ENCODE measurements at regions not wholly inside any gene's neighbourhood (a gene's known extent, or its start where the extent isn't known, plus 50 kb on each side); places are given as distances from the start of the nearest gene placed in this dataset.
A peak's percentile ranks its signal among the peaks of the same experiment; 100 is the strongest.

DNA sequence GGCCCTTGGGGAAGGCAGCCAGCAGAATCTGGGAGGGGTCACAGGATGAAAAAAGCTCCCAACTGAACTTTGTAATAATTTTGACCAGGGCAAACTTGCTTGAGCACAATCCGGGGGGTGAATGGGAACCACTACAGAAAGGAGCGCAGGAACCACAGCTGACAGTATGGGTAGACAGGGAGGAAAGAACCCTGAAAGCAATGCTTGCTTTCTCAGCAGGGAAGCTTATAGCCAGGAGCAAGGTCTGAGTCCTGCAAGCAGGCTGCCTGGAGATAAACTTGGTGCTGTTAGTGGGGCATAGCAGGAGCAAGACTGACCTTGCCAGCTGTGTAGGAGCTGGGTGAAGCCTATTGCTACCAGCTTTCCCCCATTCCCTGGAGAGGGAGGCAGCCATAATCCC lies 195.2 kb downstream of the MTCL1 start:
- Histone ChIP-seq H3K27me3 (ENCODE audit: low read length) (no peaks in the 10 kb centered on the region), H3K9me3 (ENCODE audit: low read length) (no peaks in the 10 kb centered on the region), H3K27ac (ENCODE audit: low read length) (no peak overlapping the region), H3K36me3 (ENCODE audit: low read depth, low read length) (no peaks in the 10 kb centered on the region), H3F3A (ENCODE audit: low read length, unreplicated experiment) (no peaks in the 10 kb centered on the region), H3K4me3 (ENCODE audit: low read length) (no peak overlapping the region), H3K79me2 (ENCODE audit: low read length) (no peaks in the 10 kb centered on the region), H3K9me2 (replicated peaks; ENCODE audit: low read length) (no peaks in the 10 kb centered on the region), H2AFZ (ENCODE audit: low read length) (no peak overlapping the region), H3K4me1 (ENCODE audit: insufficient read depth, low read length) (no peaks in the 10 kb centered on the region), H3K4me2 (ENCODE audit: low read length) (no peak overlapping the region), H3K9ac (ENCODE audit: low read length) (no peak overlapping the region), H4K20me1 (ENCODE audit: low read length) (no peaks in the 10 kb centered on the region)
- intact Hi-C loops (cut with micrococcal nuclease): no loop called here
- ChIA-PET CTCF (no interaction called here), POLR2A (ENCODE audit: unreplicated experiment) (no interaction called here)
- no peak for DNase-seq
- no TSS peak for BruUV-seq (replicated peaks)
- no peak for TF ChIP-seq EZH2phosphoT487 (IDR thresholded peaks at IDR 0.05; ENCODE audit: borderline replicate concordance, low read length)
- no peak for TF ChIP-seq EZH2 (IDR thresholded peaks at IDR 0.05; ENCODE audit: low read length, unreplicated experiment)
- TF ChIP-seq, protein P1, sequence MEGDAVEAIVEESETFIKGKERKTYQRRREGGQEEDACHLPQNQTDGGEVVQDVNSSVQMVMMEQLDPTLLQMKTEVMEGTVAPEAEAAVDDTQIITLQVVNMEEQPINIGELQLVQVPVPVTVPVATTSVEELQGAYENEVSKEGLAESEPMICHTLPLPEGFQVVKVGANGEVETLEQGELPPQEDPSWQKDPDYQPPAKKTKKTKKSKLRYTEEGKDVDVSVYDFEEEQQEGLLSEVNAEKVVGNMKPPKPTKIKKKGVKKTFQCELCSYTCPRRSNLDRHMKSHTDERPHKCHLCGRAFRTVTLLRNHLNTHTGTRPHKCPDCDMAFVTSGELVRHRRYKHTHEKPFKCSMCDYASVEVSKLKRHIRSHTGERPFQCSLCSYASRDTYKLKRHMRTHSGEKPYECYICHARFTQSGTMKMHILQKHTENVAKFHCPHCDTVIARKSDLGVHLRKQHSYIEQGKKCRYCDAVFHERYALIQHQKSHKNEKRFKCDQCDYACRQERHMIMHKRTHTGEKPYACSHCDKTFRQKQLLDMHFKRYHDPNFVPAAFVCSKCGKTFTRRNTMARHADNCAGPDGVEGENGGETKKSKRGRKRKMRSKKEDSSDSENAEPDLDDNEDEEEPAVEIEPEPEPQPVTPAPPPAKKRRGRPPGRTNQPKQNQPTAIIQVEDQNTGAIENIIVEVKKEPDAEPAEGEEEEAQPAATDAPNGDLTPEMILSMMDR (conservative IDR thresholded peaks at IDR 0.05; ENCODE audit: low read depth, low read length): no peak
- ATAC-seq: no peak

DNA sequence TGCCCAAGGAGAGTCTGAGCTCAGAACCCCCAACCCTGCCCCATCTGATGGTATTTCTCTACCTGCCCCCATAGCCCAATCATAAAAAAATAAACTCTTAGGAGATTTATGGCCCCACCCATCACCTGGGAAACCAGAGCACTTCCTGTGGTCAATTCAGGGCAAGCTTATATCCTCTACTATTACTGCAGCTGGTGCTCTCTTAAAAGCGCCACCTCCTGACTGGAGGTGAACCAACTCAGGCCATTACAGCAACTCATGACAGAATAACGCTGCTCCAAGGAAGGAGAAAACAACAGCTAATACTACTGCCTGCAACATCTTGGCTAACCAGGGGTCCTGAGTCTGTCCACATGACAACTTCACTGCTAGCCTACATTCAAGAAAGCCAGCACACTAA lies 195.7 kb downstream of the MTCL1 start:
- Histone ChIP-seq H3K79me2 (ENCODE audit: low read length) (no peaks in the 10 kb centered on the region), H3F3A (ENCODE audit: low read length, unreplicated experiment) (no peaks in the 10 kb centered on the region), H3K27me3 (ENCODE audit: low read length) (no peaks in the 10 kb centered on the region), H3K36me3 (ENCODE audit: low read depth, low read length) (no peaks in the 10 kb centered on the region), H3K4me3 (ENCODE audit: low read length) (no peak overlapping the region), H2AFZ (ENCODE audit: low read length) (no peak overlapping the region), H3K27ac (ENCODE audit: low read length) (no peak overlapping the region), H3K4me1 (ENCODE audit: insufficient read depth, low read length) (no peaks in the 10 kb centered on the region), H3K4me2 (ENCODE audit: low read length) (no peak overlapping the region), H4K20me1 (ENCODE audit: low read length) (no peaks in the 10 kb centered on the region), H3K9me3 (ENCODE audit: low read length) (no peaks in the 10 kb centered on the region), H3K9ac (ENCODE audit: low read length) (no peak overlapping the region), H3K9me2 (replicated peaks; ENCODE audit: low read length) (no peaks in the 10 kb centered on the region)
- no TSS peak for BruUV-seq (replicated peaks)
- no peak for TF ChIP-seq EZH2phosphoT487 (IDR thresholded peaks at IDR 0.05; ENCODE audit: borderline replicate concordance, low read length)
- TF ChIP-seq, protein P1 (conservative IDR thresholded peaks at IDR 0.05; ENCODE audit: low read depth, low read length): no peak
- TF ChIP-seq EZH2 (IDR thresholded peaks at IDR 0.05; ENCODE audit: low read length, unreplicated experiment): no peak
- intact Hi-C loops (cut with micrococcal nuclease): no loop called here
- DNase-seq (peak; percentile 17), ATAC-seq (no peak)
- CTCF ChIA-PET: no interaction called here
- POLR2A ChIA-PET (ENCODE audit: unreplicated experiment): no interaction called here

GRCh38 chr18:8904316-8904715 lies 198.2 kb upstream of the NDUFV2 start:
- ATAC-seq (no peak), DNase-seq (no peak)
- Histone ChIP-seq H3K79me2 (ENCODE audit: low read length) (no peaks in the 10 kb centered on the region), H3K9ac (ENCODE audit: low read length) (no peak overlapping the region), H3K36me3 (ENCODE audit: low read depth, low read length) (no peaks in the 10 kb centered on the region), H3K4me2 (ENCODE audit: low read length) (no peak overlapping the region), H3F3A (ENCODE audit: low read length, unreplicated experiment) (no peaks in the 10 kb centered on the region), H3K4me3 (ENCODE audit: low read length) (no peak overlapping the region), H3K9me3 (ENCODE audit: low read length) (no peaks in the 10 kb centered on the region), H3K9me2 (replicated peaks; ENCODE audit: low read length) (no peaks in the 10 kb centered on the region), H2AFZ (ENCODE audit: low read length) (no peak overlapping the region), H3K27me3 (ENCODE audit: low read length) (no peaks in the 10 kb centered on the region), H4K20me1 (ENCODE audit: low read length) (no peaks in the 10 kb centered on the region), H3K27ac (ENCODE audit: low read length) (no peak overlapping the region), H3K4me1 (ENCODE audit: insufficient read depth, low read length) (no peaks in the 10 kb centered on the region)
- BruUV-seq (replicated peaks): no TSS peak
- CTCF ChIA-PET: no interaction called here
- TF ChIP-seq EZH2 (IDR thresholded peaks at IDR 0.05; ENCODE audit: low read length, unreplicated experiment) (no peak), EZH2phosphoT487 (IDR thresholded peaks at IDR 0.05; ENCODE audit: borderline replicate concordance, low read length) (no peak)
- TF ChIP-seq, protein P1 (conservative IDR thresholded peaks at IDR 0.05; ENCODE audit: low read depth, low read length): no peak
- POLR2A ChIA-PET (ENCODE audit: unreplicated experiment): no interaction called here
- intact Hi-C loops (cut with micrococcal nuclease): no loop called here

Data from PC-3 (cell line).